PC-9 (cell line): ENCODE measurements at regions not wholly inside any gene's neighbourhood (a gene's known extent, or its start where the extent isn't known, plus 50 kb on each side); places are given as distances from the start of the nearest gene placed in this dataset.

ENCODE experiments used
- EZH2 ChIP-seq: fragments of 200-600 bp; sonication (generic); IDR thresholded peaks from 2 replicates; pipeline ENCODE4 v1.8.0; 2017; ENCODE audit warnings: antibody characterized with exemption, low read depth
- TF ChIP-seq, protein P1 (sequence below): fragments of 200-600 bp; sonication (generic); conservative IDR thresholded peaks from 2 replicates; pipeline ENCODE4 v1.6.1; 2017; ENCODE audit warnings: mixed run types, antibody characterized with exemption, mild to moderate bottlenecking, moderate library complexity

GRCh38 chr4:180947425-180947824 is 1295.8 kb upstream of the TENM3 start:
- TF ChIP-seq, protein P1, sequence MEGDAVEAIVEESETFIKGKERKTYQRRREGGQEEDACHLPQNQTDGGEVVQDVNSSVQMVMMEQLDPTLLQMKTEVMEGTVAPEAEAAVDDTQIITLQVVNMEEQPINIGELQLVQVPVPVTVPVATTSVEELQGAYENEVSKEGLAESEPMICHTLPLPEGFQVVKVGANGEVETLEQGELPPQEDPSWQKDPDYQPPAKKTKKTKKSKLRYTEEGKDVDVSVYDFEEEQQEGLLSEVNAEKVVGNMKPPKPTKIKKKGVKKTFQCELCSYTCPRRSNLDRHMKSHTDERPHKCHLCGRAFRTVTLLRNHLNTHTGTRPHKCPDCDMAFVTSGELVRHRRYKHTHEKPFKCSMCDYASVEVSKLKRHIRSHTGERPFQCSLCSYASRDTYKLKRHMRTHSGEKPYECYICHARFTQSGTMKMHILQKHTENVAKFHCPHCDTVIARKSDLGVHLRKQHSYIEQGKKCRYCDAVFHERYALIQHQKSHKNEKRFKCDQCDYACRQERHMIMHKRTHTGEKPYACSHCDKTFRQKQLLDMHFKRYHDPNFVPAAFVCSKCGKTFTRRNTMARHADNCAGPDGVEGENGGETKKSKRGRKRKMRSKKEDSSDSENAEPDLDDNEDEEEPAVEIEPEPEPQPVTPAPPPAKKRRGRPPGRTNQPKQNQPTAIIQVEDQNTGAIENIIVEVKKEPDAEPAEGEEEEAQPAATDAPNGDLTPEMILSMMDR = no peak
- no peak for TF ChIP-seq EZH2
